Mesendoderm (in vitro differentiated cells): ENCODE measurements at regions not wholly inside any gene's neighbourhood (a gene's known extent, or its start where the extent isn't known, plus 50 kb on each side); places are given as distances from the start of the nearest gene placed in this dataset.

Experiments used
- DNase-seq: peaks from one replicate; pipeline ENCODE4 v3.0.0; 2013
- H2AK5ac ChIP-seq: 2 replicates; pipeline ENCODE4 v1.6.1; 2013; ENCODE audit warnings: low read length, inconsistent platforms
- H2BK120ac ChIP-seq: 2 replicates; pipeline ENCODE4 v1.6.1; 2013; ENCODE audit warnings: low read depth, mild to moderate bottlenecking, low read length, moderate library complexity, mixed read lengths
- H2BK15ac ChIP-seq: replicated peaks from 2 replicates; pipeline ENCODE4 v1.6.1; 2013; ENCODE audit warnings: low read depth, mild to moderate bottlenecking, moderate library complexity
- H2BK5ac ChIP-seq: 2 replicates; pipeline ENCODE4 v1.6.1; 2013; ENCODE audit warnings: low read length, inconsistent platforms
- H3K18ac ChIP-seq: 2 replicates; pipeline ENCODE4 v1.6.1; 2013; ENCODE audit warnings: mild to moderate bottlenecking, low read length, mixed read lengths
- H3K23ac ChIP-seq: one replicate; pipeline ENCODE4 v1.6.1; 2013; ENCODE audit warnings: low read length
- H3K27ac ChIP-seq: 2 replicates; pipeline ENCODE4 v1.5.1; 2013; ENCODE audit warnings: low read depth, mild to moderate bottlenecking, inconsistent platforms, low read length, moderate library complexity
- H3K27me3 ChIP-seq: 2 replicates; pipeline ENCODE4 v1.6.1; 2013; ENCODE audit warnings: low read length, control low read depth, mild to moderate bottlenecking, inconsistent platforms; ENCODE audit not compliant: insufficient read depth, poor library complexity
- H3K36me3 ChIP-seq: 2 replicates; pipeline ENCODE4 v1.6.1; 2013; ENCODE audit warnings: low read length, inconsistent platforms; ENCODE audit not compliant: control insufficient read depth, insufficient read depth
- H3K4ac ChIP-seq: one replicate; pipeline ENCODE4 v1.6.1; 2013; ENCODE audit warnings: low read depth, mild to moderate bottlenecking, low read length, moderate library complexity
- H3K4me1 ChIP-seq: 2 replicates; pipeline ENCODE4 v1.6.1; 2013; ENCODE audit warnings: low read depth, low read length, inconsistent platforms; ENCODE audit not compliant: control insufficient read depth
- H3K4me2 ChIP-seq: 2 replicates; pipeline ENCODE4 v1.6.1; 2013; ENCODE audit warnings: low read length
- H3K4me3 ChIP-seq: 2 replicates; pipeline ENCODE4 v1.5.1; 2013; ENCODE audit warnings: mild to moderate bottlenecking, low read length
- H3K56ac ChIP-seq: one replicate; pipeline ENCODE4 v1.6.1; 2013; ENCODE audit warnings: low read length
- H3K79me1 ChIP-seq: 2 replicates; pipeline ENCODE4 v1.6.1; 2013; ENCODE audit warnings: low read length, inconsistent platforms
- H3K79me2 ChIP-seq: 2 replicates; pipeline ENCODE4 v1.6.1; 2013; ENCODE audit warnings: mild to moderate bottlenecking, low read length; ENCODE audit not compliant: control insufficient read depth, insufficient read depth
- H3K9ac ChIP-seq: 2 replicates; pipeline ENCODE4 v1.6.1; 2013; ENCODE audit warnings: low read length, inconsistent platforms
- H4K5ac ChIP-seq: one replicate; pipeline ENCODE4 v1.6.1; 2013; ENCODE audit warnings: low read length
- H4K8ac ChIP-seq: one replicate; pipeline ENCODE4 v1.6.1; 2013; ENCODE audit warnings: low read depth, mild to moderate bottlenecking, control low read depth, low read length, moderate library complexity
- WGBS: extraction: QIAGEN DNeasy Blood & Tissue Kit; methylation state at CpG from one replicate; pipeline ENCODE4 v1.1.7; 2013; ENCODE audit warnings: low lambda C conversion rate, missing lambda C conversion rate; ENCODE audit not compliant: insufficient coverage; ENCODE audit errors: extremely low coverage; 5-methylcytosine and 5-hydroxymethylcytosine counted together

DNA sequence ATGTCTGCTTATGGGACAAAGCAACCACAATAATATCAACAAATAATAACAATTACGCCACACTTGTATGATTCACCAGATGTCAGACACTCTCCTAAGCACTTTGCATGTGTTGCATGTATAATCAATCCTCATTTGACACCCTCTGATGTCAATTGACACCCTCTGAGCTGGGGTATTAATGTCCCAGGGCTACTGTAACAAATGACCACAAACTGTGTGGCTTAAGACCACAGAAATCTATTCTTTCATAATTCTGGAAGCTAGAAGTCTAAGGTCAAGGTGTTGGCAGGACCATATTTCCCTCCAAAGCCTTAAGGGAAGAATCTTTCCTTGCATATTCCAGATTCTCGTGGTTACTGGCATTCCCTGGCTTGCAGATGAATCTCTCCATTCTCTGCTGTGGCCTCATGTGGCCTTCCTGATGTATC is 112.7 kb downstream of the NPIPB5 start:
- H2BK15ac ChIP-seq: no peak overlapping the region
- H3K4ac ChIP-seq: no peak overlapping the region
- no peak overlapping the region for H3K18ac ChIP-seq
- no peak overlapping the region for H3K9ac ChIP-seq
- H2BK120ac ChIP-seq: no peak overlapping the region
- no peaks in the 10 kb centered on the region for H3K36me3 ChIP-seq
- H3K4me2 ChIP-seq: no peak overlapping the region
- no peaks in the 10 kb centered on the region for H3K27me3 ChIP-seq
- H3K23ac ChIP-seq: no peak overlapping the region
- no CpG with 5 or more reads among the region's 2 CpGs for WGBS
- H3K79me1 ChIP-seq: no peaks in the 10 kb centered on the region
- H4K8ac ChIP-seq: no peak overlapping the region
- no peaks in the 10 kb centered on the region for H3K4me1 ChIP-seq
- no peak overlapping the region for H3K4me3 ChIP-seq
- no peak for DNase-seq
- H3K27ac ChIP-seq: no peak overlapping the region
- no peak overlapping the region for H3K56ac ChIP-seq
- H2BK5ac ChIP-seq: no peak overlapping the region
- no peak overlapping the region for H4K5ac ChIP-seq
- no peaks in the 10 kb centered on the region for H3K79me2 ChIP-seq
- no peak overlapping the region for H2AK5ac ChIP-seq

DNA sequence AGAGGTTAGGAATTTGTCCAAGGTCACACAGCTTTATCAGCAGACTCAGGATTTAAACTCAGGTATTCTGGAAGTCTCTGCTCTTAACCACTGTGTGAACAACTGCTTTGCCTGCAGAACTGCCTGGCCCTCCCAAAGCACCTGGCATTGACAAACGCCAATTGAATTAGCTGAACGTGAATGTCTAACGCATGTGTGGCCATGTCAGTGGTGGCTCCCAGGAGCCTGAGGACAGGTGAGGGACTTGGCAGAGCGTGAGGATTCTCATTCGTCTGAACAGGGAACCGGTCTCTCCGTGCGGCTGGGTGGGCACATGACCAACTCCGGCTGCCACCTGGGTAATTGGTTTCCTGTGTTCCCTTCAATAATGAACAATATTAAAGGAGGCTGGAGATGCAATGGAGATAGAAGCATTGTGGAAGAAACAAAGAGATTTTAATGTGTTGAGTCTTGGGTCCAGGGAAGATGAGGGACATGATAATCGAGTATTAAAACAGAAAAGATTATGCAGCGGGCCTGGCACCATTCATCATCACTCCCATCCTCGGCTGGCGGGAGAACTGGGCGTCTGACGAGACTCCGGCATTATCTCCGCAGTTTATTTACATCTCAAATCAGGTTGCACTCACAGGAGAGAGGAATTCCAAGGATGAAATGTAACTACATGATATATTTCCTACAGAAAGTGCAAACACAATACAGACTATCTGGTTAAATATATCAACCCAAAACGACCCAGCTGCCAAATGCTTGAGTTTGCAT is 113.5 kb downstream of the NPIPB5 start:
- Histone ChIP-seq H3K23ac (no peak overlapping the region), H3K27ac (no peak overlapping the region), H3K9ac (no peak overlapping the region), H3K79me1 (no peaks in the 10 kb centered on the region), H3K4ac (no peak overlapping the region), H3K36me3 (no peaks in the 10 kb centered on the region), H4K8ac (no peak overlapping the region), H2BK5ac (no peak overlapping the region), H3K79me2 (no peaks in the 10 kb centered on the region), H3K56ac (no peak overlapping the region), H3K18ac (no peak overlapping the region), H3K4me2 (no peak overlapping the region), H2BK15ac (no peak overlapping the region), H2AK5ac (no peak overlapping the region), H3K4me1 (no peaks in the 10 kb centered on the region), H3K27me3 (no peaks in the 10 kb centered on the region), H3K4me3 (no peak overlapping the region), H4K5ac (no peak overlapping the region), H2BK120ac (no peak overlapping the region)
- DNase-seq: no peak
- no CpG with 5 or more reads among the region's 18 CpGs for WGBS

DNA sequence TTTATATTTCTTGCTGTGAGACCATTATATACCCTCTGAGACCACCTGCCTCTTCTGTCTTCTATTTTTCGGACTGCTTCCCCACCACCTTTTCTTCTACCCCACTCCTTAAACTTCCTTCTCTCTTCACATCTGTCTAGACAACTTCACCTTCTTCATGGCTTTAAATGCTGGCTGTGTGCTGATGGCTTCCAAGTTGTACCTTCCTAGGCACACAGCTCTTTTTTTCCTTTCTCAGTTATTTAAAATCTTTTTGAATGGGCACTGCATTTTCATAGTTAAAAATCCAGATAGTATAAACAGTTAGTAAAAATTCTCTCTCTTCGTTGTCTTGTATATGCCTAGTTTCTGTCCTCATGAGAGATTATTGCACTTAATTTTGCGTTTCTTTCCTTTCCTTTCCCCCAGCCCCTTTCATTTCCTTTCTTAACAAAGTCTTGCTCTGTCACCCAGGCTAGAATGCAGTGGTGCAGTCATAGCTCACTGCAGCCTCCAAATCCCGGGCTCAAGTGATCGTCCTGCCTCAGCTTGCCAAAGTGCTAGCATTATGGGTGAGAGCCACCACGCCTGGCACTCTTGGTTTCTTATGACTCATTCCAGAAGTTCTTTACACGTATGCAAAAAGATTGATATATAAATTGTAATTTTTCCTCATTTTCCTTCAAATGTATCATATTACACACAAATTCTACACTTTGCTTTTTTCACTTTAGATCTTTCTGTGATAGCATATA is 114.3 kb downstream of the NPIPB5 start:
- Histone ChIP-seq H3K27me3 (no peaks in the 10 kb centered on the region), H3K4ac (no peak overlapping the region), H3K79me2 (no peaks in the 10 kb centered on the region), H3K4me3 (no peak overlapping the region), H4K8ac (no peak overlapping the region), H3K18ac (no peak overlapping the region), H3K79me1 (no peaks in the 10 kb centered on the region), H3K36me3 (no peaks in the 10 kb centered on the region), H4K5ac (no peak overlapping the region), H3K9ac (no peak overlapping the region), H2BK5ac (no peak overlapping the region), H2BK15ac (no peak overlapping the region), H3K56ac (no peak overlapping the region), H2AK5ac (no peak overlapping the region), H3K4me2 (no peak overlapping the region), H3K23ac (no peak overlapping the region), H3K4me1 (no peaks in the 10 kb centered on the region), H2BK120ac (no peak overlapping the region), H3K27ac (no peak overlapping the region)
- DNase-seq: no peak
- WGBS: 100% methylated on average over 1 of the region's 7 CpGs

DNA sequence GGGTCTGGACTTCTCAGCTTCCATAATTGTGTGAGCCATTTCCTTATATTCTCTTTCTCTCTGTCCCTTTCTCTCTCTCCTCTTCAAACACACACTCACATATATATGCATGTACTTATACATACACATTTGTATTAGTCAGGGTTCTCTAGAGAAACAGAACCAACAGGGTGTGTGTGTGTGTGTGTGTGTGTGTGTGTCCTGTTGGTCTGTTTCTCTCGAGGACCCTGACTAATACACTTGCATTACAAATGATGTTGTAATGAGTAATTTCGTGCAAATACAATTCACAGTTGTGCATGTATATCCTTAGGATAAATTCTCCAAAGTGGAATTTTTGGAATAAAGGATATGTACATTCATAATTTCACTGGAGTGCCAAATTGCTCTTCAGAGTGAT is 115.3 kb downstream of the NPIPB5 start:
- Histone ChIP-seq H3K23ac (no peak overlapping the region), H3K27ac (no peak overlapping the region), H2BK120ac (no peak overlapping the region), H3K4ac (no peak overlapping the region), H3K18ac (no peak overlapping the region), H3K4me2 (no peak overlapping the region), H2AK5ac (no peak overlapping the region), H3K4me1 (no peaks in the 10 kb centered on the region), H3K79me2 (no peaks in the 10 kb centered on the region), H2BK15ac (no peak overlapping the region), H4K5ac (no peak overlapping the region), H3K36me3 (no peaks in the 10 kb centered on the region), H3K9ac (no peak overlapping the region), H3K56ac (no peak overlapping the region), H3K4me3 (no peak overlapping the region), H3K79me1 (no peaks in the 10 kb centered on the region), H2BK5ac (no peak overlapping the region), H4K8ac (no peak overlapping the region), H3K27me3 (no peaks in the 10 kb centered on the region)
- no peak for DNase-seq
- WGBS: no CpG with 5 or more reads among the region's 2 CpGs

DNA sequence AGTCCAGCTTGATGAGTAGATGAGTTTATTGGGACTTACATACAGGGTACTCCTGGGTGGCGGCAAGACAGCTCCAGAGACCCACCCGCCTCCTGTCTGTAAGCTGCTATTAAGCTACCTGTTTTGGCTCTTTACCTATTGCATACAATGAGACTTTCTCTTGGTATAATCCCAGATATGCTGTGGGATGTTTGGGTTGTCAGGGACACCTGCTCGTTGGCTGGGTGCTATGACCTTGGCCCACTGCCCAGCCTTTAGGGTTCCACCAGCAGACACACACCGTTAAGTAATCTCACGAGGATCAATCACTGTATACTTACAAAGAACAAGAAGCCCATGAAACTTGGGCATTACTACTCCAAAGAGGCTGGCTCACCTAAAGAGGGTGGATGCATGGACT is 116.4 kb downstream of the NPIPB5 start:
- no peaks in the 10 kb centered on the region for H3K79me1 ChIP-seq

More for the DNA sequence above, 116.4 kb downstream of the NPIPB5 start:
- no peak overlapping the region for H4K5ac ChIP-seq
- no peak overlapping the region for H3K4ac ChIP-seq
- no peak overlapping the region for H3K9ac ChIP-seq
- H3K4me3 ChIP-seq: no peak overlapping the region
- H3K4me2 ChIP-seq: no peak overlapping the region
- DNase-seq: no peak
- no peak overlapping the region for H3K18ac ChIP-seq
- H2BK15ac ChIP-seq: no peak overlapping the region
- no peak overlapping the region for H3K23ac ChIP-seq
- H2BK5ac ChIP-seq: no peak overlapping the region
- no peak overlapping the region for H3K56ac ChIP-seq
- no peaks in the 10 kb centered on the region for H3K79me2 ChIP-seq
- no peaks in the 10 kb centered on the region for H3K27me3 ChIP-seq
- H2BK120ac ChIP-seq: no peak overlapping the region
- WGBS: no CpG with 5 or more reads among the region's 5 CpGs
- H3K4me1 ChIP-seq: no peaks in the 10 kb centered on the region
- H4K8ac ChIP-seq: no peak overlapping the region
- no peak overlapping the region for H2AK5ac ChIP-seq
- no peaks in the 10 kb centered on the region for H3K36me3 ChIP-seq
- no peak overlapping the region for H3K27ac ChIP-seq
